Panc1 (cell line): ENCODE measurements at regions not wholly inside any gene's neighbourhood (a gene's known extent, or its start where the extent isn't known, plus 50 kb on each side); places are given as distances from the start of the nearest gene placed in this dataset.

ENCODE experiments used
- ATAC-seq: fragments of 200-7000 bp; cut with Tn5 transposase; 2 replicates; pipeline ENCODE4 v1.9.1; 2020; ENCODE audit warnings: mild to moderate bottlenecking, moderate library complexity
- BruUV-seq: library from RNA; stranded (reverse); fragments of 400-500 nt; replicated peaks from 2 replicates; lab custom pipeline; 2021; lab: Mats Ljungman, UMichigan
- CTCF ChIA-PET: fragments of 300-600 bp; sonication (Branson Sonifier 250); formaldehyde crosslinking; loops from one replicate; lab custom pipeline; 2022; ENCODE audit warnings: antibody characterized with exemption; lab: Charles Lee
- POLR2A ChIA-PET: fragments of 300-600 bp; sonication (Branson Sonifier 250); formaldehyde crosslinking; loops from one replicate; lab custom pipeline; 2022; ENCODE audit warnings: antibody characterized with exemption; lab: Charles Lee
- DNase-seq: peaks from one replicate; pipeline ENCODE4 v3.0.0-alpha.2; 2010; ENCODE audit warnings: low read depth, low spot score
- H3K27ac ChIP-seq: 2 replicates; pipeline ENCODE4 v1.5.1; 2011; ENCODE audit warnings: mild to moderate bottlenecking, low read length, inconsistent platforms
- H3K27me3 ChIP-seq: fragments of 200-500 bp; sonication (Bioruptor generic); 2 replicates; pipeline ENCODE4 v1.6.0; 2014; ENCODE audit warnings: low read length, inconsistent platforms; ENCODE audit not compliant: control insufficient read depth, insufficient read depth
- H3K36me3 ChIP-seq: fragments of 200-500 bp; sonication (Bioruptor generic); 2 replicates; pipeline ENCODE4 v1.5.1; 2014; ENCODE audit warnings: inconsistent platforms, mild to moderate bottlenecking, low read length, moderate library complexity; ENCODE audit not compliant: control insufficient read depth, insufficient read depth
- H3K4me1 ChIP-seq: 2 replicates; pipeline ENCODE4 v1.5.1; 2011; ENCODE audit warnings: inconsistent platforms, mild to moderate bottlenecking, low read length, moderate library complexity; ENCODE audit not compliant: control insufficient read depth, insufficient read depth
- H3K4me3 ChIP-seq, 2 experiments: 2 replicates each; pipeline ENCODE4 v1.5.1; 2011 to 2012; ENCODE audit warnings: low read depth in 2 of 2, low read length in 2 of 2, mild to moderate bottlenecking in 2 of 2, inconsistent platforms in 1 of 2, moderate library complexity in 1 of 2
- H3K9me3 ChIP-seq: fragments of 200-500 bp; sonication (Bioruptor generic); 2 replicates; pipeline ENCODE4 v1.5.1; 2014; ENCODE audit warnings: low read depth, mild to moderate bottlenecking, inconsistent platforms, low read length, moderate library complexity; ENCODE audit not compliant: control insufficient read depth, insufficient read depth
- POLR2AphosphoS5 ChIP-seq: IDR thresholded peaks from 2 replicates; pipeline ENCODE4 v1.6.1; 2012; ENCODE audit warnings: mild to moderate bottlenecking, low read depth, low read length, moderate library complexity
- SIN3A ChIP-seq: IDR thresholded peaks from 2 replicates; pipeline ENCODE4 v1.6.1; 2012; ENCODE audit warnings: low read depth, mild to moderate bottlenecking, low read length, moderate library complexity, borderline replicate concordance; ENCODE audit not compliant: insufficient read depth
- TCF7L2 ChIP-seq: IDR thresholded peaks from 2 replicates; pipeline ENCODE4 v1.6.1; 2011; ENCODE audit warnings: mild to moderate bottlenecking, low read depth, low read length, inconsistent platforms
- in situ Hi-C: cut with HindIII; loops from 2 replicates; pipeline ENCODE4 v1.10.0; 2016; ENCODE audit warnings: low sequenced_read_pairs, low pct_unique_long_range_greater_than_20kb
- intact Hi-C: fragments of 100-400 bp; cut with micrococcal nuclease; formaldehyde crosslinking; loops from one replicate; pipeline ENCODE4 v1.10.0; 2022; ENCODE audit not compliant: unreplicated experiment
- TF ChIP-seq, protein P1 (sequence below), 2 experiments: IDR thresholded peaks; 2 replicates each; pipeline ENCODE4 v1.6.1; 2011 to 2012; ENCODE audit warnings: low read depth in 2 of 2, control low read depth in 1 of 2, low read length in 1 of 2, mild to moderate bottlenecking in 1 of 2, moderate library complexity in 1 of 2; ENCODE audit not compliant: insufficient read depth in 1 of 2
- TF ChIP-seq, protein P2 (sequence below): fragments of 450-650 bp; IDR thresholded peaks from 2 replicates; pipeline ENCODE4 v1.5.1; 2017; ENCODE audit warnings: mild to moderate bottlenecking

GRCh38 chr10:117677890-117678500 is 135.4 kb downstream of the EMX2 start:
- in situ Hi-C loops: no loop called here
- intact Hi-C loops: no loop called here
- no TSS peak for BruUV-seq
- no peaks in the 10 kb centered on the region for H3K36me3 ChIP-seq
- ChIA-PET POLR2A (no interaction called here), CTCF (no interaction called here)
- no peak overlapping the region for H3K4me3 ChIP-seq
- H3K4me1 ChIP-seq: no peaks in the 10 kb centered on the region
- H3K27me3 ChIP-seq: 0 out of 2 replicates have a peak, but pooled peaks cover 2% of the 10 kb centered on the region
- DNase-seq (no peak), ATAC-seq (no peak)
- H3K9me3 ChIP-seq: no peaks in the 10 kb centered on the region
- no peak overlapping the region for H3K27ac ChIP-seq
- no peak for TF ChIP-seq SIN3A
- TF ChIP-seq, protein P1, sequence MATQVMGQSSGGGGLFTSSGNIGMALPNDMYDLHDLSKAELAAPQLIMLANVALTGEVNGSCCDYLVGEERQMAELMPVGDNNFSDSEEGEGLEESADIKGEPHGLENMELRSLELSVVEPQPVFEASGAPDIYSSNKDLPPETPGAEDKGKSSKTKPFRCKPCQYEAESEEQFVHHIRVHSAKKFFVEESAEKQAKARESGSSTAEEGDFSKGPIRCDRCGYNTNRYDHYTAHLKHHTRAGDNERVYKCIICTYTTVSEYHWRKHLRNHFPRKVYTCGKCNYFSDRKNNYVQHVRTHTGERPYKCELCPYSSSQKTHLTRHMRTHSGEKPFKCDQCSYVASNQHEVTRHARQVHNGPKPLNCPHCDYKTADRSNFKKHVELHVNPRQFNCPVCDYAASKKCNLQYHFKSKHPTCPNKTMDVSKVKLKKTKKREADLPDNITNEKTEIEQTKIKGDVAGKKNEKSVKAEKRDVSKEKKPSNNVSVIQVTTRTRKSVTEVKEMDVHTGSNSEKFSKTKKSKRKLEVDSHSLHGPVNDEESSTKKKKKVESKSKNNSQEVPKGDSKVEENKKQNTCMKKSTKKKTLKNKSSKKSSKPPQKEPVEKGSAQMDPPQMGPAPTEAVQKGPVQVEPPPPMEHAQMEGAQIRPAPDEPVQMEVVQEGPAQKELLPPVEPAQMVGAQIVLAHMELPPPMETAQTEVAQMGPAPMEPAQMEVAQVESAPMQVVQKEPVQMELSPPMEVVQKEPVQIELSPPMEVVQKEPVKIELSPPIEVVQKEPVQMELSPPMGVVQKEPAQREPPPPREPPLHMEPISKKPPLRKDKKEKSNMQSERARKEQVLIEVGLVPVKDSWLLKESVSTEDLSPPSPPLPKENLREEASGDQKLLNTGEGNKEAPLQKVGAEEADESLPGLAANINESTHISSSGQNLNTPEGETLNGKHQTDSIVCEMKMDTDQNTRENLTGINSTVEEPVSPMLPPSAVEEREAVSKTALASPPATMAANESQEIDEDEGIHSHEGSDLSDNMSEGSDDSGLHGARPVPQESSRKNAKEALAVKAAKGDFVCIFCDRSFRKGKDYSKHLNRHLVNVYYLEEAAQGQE (IDR thresholded peaks at IDR 0.05; ENCODE audit: insufficient read depth in 1 of 2, low read depth in 2 of 2, low read length in 1 of 2): no peak
- TF ChIP-seq, protein P2, sequence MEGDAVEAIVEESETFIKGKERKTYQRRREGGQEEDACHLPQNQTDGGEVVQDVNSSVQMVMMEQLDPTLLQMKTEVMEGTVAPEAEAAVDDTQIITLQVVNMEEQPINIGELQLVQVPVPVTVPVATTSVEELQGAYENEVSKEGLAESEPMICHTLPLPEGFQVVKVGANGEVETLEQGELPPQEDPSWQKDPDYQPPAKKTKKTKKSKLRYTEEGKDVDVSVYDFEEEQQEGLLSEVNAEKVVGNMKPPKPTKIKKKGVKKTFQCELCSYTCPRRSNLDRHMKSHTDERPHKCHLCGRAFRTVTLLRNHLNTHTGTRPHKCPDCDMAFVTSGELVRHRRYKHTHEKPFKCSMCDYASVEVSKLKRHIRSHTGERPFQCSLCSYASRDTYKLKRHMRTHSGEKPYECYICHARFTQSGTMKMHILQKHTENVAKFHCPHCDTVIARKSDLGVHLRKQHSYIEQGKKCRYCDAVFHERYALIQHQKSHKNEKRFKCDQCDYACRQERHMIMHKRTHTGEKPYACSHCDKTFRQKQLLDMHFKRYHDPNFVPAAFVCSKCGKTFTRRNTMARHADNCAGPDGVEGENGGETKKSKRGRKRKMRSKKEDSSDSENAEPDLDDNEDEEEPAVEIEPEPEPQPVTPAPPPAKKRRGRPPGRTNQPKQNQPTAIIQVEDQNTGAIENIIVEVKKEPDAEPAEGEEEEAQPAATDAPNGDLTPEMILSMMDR: no peak
- TF ChIP-seq TCF7L2: no peak
- no peak for TF ChIP-seq POLR2AphosphoS5

- H3K9me3 ChIP-seq: no peaks in the 10 kb centered on the region
- intact Hi-C loops (no loop called here), in situ Hi-C loops (no loop called here)
- CTCF ChIA-PET: no interaction called here
- H3K36me3 ChIP-seq: no peaks in the 10 kb centered on the region
- no peaks in the 10 kb centered on the region for H3K4me1 ChIP-seq
- H3K27ac ChIP-seq: no peak overlapping the region
- no peak for DNase-seq
- TF ChIP-seq TCF7L2: no peak
- H3K27me3 ChIP-seq: peaks cover 4% of the 10 kb centered on the region; the same call in 1 of the 2 replicates
- POLR2A ChIA-PET: no interaction called here
- ATAC-seq: no peak
- H3K4me3 ChIP-seq: no peak overlapping the region
- no TSS peak for BruUV-seq
Measured at GRCh38 chr10:117680601-117681000, 138.1 kb downstream of the EMX2 start.

GRCh38 chr10:117681104-117681503 is 138.6 kb downstream of the EMX2 start:
- Histone ChIP-seq H3K27me3 (peaks cover 4% of the 10 kb centered on the region; the same call in 1 of the 2 replicates), H3K4me3 (no peak overlapping the region), H3K27ac (no peak overlapping the region), H3K36me3 (no peaks in the 10 kb centered on the region), H3K9me3 (no peaks in the 10 kb centered on the region), H3K4me1 (no peaks in the 10 kb centered on the region)
- ATAC-seq: no peak
- DNase-seq: no peak
- in situ Hi-C loops: no loop called here
- no peak for TF ChIP-seq TCF7L2
- ChIA-PET CTCF (no interaction called here), POLR2A (no interaction called here)
- no TSS peak for BruUV-seq
- intact Hi-C loops: no loop called here
